A204.1 (cell line): ENCODE measurements at regions not wholly inside any gene's neighbourhood (a gene's known extent, or its start where the extent isn't known, plus 50 kb on each side); places are given as distances from the start of the nearest gene placed in this dataset.
A peak's percentile ranks its signal among the peaks of the same experiment; 100 is the strongest.

ENCODE experiments used
- FAIRE-seq: peaks from 2 replicates; lab custom pipeline; 2012; peaks lifted over from hg19 to GRCh38; lab: Jason Lieb, UNC

DNA sequence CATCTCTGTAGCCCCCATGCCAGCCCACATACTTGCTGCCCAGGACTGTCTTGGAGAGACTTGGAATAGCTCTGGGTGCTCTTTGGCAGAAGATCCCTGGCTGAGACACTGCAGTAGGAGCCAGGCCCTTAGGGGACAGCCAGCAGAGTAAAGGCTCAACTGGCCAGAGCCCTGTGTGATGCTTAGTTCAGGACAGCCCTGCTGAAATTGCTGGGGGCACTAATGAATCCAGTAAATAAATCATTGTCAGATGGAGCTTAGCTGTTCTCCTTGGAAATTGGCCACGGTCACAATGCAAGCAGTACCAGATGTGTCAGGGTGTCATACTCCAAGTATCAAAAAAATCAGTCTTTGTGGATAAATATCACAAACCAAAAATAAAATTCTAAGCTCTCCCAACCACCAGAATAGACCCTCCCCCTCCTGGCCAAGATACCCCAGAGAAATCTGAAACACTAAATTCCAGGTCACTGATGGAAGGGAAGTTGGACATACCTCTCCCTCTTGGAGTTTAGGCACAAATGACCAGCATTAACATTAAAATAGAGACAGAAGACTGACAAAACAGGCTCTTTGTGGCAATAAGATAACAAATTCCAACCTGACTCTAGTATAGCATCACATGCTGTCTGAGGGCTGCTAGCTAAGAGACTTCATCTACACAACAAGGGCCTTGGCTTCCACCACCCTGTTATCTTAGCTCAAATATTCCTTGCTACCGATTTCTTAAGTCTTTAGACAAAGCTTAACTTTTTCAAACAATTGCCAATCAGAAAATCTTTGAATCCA, 83.2 kb upstream of the DNAH14 start:
- FAIRE-seq: no peak

DNA sequence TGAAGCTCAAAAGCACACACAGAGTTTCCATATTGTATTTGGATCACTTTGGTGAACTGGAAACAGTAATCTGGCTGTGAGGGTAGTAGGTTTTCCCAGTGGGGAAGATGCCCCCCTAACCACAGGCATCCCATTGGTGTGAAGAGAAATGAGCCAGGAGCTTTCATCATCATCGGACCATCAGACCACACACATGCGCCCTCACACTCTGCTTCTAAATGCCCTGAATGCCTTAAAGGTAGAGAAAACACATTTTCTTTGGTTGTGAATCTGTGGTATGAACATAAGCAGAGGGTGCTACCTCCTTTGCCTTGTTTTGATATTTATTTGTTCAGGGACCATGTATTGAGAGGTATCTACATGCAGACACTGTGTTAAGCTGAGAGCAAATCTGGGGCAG, 79.0 kb upstream of the DNAH14 start:
- no peak for FAIRE-seq

DNA sequence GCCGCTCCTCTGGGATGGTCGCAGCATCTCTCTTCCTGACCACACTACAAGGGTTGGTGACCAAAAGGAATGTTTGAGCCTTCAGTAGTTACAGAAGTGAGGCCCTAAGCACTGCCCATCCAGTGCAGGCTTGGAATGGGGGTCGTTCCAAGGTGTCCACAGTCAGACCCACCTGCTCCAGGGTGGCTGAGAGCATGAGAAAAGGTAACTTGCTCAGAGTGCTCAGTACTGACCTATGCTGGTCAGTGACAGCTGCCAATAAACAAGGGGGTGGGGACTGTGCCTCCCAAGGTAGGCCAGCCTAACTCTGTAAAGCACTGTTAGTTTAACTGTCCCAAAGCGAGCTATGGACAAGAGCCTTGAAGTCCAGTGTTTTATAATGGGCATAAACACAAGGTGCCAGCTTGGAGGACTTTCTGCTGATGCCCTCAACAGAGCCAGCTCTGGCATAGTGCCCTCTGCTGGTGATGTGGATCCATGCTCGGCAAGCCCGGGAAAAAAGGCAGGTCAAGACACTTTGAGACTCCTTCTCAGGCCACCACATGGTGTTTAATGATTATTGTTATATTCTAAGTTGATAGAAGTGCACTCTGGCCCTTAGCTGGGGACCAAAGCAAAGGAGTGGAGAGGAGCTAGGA, 78.1 kb upstream of the DNAH14 start:
- no peak for FAIRE-seq

DNA sequence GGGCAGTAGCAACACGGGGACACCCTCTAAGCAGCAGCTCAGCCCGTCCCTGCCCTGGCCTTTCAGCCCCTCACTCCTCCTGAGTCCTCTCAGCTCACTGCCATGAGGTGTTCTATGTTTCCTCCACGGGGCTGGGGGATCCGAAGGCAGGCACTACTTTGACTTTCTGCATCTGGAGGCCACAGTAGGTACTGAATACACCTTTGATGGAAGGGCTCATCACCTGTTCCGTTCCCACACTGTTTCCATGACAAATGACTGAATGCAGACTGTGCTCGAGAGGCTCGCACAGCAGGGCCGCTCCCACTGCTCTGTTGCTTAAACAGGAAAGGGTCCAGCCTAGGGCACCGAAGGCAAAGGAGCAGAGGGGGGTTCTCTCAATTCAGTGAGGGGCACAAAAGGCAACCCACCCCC, 77.6 kb upstream of the DNAH14 start:
- no peak for FAIRE-seq

DNA sequence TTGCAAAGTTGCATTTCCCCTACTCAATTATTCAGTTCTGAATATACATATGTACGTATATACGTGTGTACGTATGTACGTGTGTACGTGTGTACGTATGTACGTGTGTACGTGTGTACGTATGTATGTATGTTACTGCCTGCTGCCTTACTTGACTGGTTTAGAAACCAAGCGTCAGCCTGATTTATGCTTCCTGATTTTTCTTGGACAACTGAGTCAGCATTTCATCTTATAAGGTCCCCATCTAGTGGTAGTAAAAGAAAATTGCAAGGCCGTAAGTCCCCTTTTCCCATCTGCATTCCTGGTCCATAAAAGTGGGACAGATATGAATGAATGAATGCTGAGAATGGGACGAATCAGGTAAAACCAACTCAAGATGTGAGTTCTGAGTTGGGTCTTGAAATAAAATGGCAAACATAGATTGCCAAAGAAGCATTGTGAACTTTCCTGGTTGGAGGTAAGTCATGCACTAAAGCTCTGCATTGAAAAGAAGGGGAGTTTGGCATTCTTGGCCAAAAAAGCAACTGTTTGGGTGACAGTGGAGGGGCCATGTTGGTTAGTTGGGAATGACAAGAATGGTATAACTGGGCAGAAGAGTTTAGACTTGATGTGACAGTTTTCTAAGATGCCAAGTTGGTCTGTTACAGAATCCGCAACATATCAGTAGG, 76.4 kb upstream of the DNAH14 start:
- peak; percentile 37 for FAIRE-seq

DNA sequence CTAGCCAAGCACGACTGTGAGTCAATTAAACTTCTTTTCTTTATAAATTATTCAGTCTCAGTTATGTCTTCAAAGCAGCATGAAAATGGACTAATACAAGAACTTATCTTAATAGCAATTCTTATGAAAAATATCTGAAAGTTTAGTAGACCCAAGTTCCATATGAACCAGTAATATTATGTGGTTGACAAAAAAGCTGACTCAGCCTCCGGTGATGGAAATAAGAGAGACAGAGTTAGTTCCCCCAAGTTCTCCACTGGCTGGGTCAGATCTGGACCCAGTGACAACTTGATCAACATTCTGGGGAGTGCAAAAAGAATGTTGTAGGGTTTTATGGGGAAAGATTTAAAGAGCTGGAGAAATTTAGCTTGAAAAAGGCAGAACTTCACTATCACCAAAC, 72.5 kb upstream of the DNAH14 start:
- FAIRE-seq: no peak

DNA sequence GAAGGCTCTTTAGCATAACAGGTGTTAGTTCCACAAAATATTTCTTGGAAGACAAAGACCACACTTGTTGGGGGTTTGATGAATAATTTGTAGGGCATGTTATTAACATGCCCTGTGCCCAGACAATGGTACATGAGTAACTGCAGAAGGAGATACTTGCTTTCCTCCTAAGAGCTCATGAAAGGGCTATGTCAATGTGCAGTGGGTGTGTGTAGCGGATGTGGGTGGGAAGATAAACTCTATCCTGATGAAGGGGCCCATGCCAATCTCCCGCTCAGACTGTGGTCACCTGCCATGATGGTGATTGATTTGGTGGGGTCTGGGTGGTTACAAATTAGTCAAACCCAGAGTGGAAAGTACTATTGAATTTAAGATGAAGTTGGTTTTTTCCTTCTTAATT, 69.8 kb upstream of the DNAH14 start:
- FAIRE-seq: no peak

DNA sequence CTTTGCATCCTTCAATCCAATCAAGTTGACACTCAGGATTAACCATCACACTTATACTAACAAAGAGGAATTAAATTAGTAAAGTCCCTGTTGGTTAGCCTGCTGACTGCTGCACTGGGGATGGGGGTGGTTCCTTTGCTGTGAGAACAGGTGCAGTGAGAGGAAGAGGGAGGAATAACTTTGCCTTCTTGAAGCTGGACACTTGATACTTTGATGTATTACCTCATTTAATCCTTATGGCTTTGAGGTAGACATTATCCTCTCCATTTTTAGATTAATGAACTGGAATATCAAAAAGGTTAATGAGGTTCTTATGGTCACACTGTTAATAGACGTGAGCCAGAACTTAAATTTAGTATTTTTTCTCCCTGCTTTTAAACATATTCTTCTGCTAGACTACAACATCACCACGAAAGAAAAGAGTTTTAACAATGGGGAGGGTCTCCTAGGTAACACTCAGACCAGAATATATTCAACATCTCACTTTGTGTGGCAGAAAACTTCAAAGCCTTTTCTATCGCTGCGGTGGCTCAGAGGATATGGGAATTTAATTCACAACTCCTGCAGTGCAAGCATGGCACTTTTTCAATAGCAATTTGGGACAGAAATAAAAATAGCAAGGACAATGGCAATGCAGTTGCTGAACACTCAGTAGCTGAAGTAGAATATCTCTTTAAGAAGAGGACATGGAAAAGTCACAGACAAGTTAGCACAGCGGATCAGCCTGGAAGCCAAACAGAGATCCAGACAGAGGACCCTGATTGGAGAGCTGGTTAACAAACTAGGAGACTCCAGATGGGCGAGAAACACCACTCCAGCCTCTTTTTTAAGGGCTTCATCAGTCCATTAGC, 68.8 kb upstream of the DNAH14 start:
- FAIRE-seq: no peak

DNA sequence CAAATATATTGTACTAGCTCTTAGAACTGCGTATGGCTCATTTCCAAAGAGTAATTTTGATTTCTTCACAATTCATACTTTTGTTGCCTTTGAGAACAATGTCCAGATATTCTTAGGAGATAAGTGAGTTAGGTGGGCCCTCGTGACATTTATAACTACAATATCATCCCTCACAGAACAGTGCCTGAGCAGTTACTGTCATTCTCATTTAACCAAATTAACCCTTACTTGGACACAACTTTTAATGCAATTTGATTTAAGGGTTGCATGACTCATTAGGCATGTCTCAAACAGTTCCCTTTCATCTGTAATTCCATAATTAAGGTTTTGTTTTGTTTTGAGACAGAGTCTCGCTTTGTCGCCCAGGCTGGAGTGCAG, 68.1 kb upstream of the DNAH14 start:
- no peak for FAIRE-seq

DNA sequence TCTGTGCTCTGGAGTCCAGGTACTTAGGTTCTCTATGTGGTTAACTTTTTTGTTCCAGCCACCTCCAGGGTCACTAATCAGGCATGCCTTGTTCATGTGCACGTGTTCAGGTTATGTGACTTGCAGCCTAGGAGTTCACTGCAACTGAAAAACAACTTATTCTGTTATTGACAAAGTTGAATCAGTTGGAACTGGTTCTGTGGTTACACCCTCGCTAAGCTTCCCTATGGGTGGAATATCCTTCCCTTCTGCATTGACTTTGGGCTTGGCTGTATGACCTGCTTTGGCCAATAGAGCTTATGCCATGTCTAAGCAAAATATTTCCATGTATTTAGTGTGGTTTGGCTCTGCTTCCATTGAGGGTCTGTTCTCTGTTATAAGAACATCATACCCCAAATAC, 66.0 kb upstream of the DNAH14 start:
- FAIRE-seq: no peak

DNA sequence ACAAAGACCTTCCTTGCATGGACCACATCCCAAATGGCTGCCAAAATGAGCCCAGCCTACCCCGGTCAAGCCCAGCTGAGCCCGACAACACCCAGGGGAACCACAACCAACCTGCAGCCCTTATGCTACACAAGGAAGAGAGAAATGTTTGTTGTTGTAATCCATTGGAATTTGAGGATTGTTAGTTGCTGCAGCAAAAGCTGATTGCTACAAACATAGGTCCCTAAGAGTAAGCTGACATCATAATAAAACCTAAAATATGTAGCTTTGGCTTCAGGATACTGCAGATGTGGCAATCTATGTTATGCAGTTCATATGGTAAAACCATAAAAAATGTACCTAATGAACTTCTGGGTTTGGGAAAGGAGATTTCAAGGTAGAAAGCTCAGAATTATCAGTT, 65.5 kb upstream of the DNAH14 start:
- FAIRE-seq: no peak

DNA sequence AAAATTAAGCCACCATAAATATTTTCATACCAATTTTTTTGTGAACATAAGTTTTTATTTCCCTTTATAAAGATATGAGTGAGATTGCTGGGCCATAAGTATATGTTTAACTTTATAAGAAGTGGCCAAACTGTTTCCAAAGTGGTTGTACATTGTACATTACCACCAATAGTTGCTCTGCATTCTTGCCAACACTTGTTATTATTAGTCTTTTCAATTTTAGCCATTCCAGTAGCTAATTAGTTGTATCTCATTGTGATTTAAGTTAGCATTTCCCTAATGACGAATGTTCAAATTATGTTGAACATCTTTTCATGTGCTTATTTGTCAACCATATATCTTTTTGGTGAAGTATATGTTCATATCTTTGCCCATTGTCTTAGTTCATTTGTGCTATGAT, 64.0 kb upstream of the DNAH14 start:
- FAIRE-seq: no peak

DNA sequence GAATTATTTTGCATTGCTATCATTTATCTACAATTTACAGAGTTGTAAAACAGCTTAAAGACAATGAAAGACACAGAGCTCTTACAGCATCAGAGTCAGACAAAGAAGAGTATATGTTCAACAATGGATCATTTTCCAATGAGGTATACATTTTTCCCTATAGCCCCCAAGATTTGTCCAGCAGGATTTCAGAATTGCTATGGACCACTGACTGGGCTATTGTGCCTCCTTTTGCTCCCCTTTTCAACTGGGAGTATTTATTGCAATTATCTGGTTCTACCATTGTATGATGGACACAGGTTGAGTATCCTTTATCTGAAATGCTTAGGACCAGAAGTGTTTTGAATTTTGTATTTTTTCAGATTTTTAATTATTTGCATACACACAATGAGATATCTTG, 62.5 kb upstream of the DNAH14 start:
- no peak for FAIRE-seq

DNA sequence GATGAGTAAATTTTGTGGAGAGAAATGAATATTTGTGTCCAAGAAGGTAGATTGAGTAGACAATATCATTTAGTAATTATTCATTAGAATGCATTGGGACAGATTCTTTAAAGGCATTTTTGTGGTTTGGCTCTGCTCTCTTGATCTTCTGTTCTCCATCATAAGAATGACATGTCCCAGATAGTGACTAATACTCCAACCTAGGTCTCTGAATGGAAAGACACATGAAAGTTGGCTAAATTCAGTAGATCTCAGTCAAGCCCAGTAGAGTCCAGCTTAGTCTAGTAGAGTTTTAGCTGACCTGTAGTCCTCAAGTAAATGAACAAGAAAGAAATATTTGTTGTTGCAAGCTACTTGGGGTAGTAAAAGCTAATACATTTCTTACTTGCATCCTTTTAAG, 61.8 kb upstream of the DNAH14 start:
- FAIRE-seq: no peak

DNA sequence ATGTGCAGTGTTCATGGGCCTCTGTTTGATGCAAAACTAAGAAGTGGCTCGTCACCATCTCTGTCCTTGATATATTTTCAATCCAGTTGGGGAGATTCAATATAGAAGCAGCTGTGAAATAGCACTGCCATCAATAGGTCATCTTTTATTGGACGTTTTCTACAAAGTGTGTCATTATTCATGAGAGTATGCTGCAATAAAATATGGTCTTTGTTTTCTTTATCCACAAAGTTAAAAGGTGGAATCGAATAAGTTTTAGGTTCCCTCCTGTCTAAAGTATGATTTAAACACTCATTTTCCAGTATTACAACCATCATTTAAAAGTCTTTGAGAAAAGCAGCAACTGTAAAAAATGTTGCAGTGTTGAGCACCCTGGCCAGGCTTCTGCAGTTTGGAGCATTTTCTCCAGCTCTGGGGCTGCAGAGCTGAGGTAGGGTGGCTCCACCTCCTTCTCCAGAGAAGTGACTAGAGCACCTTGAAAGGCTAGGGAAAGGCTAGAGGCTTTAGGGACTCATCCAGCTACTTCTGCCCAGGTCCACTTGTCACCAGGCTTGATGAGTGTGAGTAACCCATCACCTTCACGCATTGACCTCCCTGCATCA, 56.5 kb upstream of the DNAH14 start:
- no peak for FAIRE-seq

DNA sequence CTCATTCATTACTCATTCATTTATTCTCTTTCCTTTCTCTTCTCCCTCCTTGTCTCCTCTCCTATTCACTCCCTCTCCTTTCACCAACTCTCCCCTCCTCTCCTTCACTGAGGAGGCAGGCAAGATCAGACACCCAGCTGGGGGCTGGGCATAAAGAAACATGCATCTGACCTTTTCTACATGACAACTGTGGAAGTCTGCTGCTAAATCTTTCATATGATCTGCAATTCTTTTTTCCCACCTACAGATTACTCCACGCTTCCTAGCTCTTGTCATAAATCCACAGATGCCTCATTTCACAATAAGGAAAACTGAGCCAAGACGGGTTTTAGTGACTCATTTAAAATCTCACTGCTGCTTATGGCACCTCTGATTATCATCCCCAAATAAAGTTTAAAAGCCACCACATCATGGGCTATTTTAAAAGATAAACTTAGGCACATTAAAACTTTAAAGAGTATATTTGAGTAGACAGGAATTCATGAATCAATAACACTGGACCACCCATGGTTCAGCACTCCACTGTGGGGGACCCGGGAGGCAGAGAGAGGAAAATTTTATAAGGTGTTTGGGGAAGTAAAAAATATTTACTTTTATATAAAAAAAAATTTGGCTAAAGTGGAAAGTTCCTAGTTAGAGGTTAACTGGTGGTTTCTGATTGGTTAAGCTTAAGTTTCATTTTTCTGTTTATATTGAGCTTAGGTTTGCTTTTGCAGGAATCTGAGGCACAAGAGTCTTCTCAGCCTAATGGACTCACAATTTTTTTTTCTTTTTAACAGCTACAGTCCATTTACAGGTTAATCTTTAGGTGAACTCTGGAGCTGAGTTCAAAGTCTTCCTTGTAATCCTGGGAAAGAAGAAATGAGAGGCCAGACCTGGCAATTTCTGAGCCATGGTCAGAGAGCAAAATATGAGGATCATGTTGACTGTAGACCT, 55.8 kb upstream of the DNAH14 start:
- no peak for FAIRE-seq

DNA sequence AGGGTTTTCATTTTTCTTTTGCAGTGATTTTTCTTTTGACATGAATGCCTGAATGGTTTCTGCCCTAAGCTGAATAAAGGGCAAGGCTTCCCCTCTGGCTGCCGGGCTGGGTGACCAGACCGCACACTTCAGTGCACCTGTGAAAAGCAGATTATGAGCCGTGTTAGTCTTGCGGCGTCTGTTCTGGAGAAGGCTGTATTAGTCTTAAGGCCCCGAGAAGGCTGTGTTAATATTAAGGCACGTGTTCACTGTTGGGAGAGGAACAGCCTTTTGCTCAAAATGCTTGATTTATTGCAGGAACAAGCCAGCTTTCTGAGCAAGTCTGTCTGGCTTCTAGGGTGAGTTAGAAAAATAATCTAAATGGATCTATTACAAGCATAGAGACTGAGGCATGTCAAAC, 54.7 kb upstream of the DNAH14 start:
- FAIRE-seq: no peak

DNA sequence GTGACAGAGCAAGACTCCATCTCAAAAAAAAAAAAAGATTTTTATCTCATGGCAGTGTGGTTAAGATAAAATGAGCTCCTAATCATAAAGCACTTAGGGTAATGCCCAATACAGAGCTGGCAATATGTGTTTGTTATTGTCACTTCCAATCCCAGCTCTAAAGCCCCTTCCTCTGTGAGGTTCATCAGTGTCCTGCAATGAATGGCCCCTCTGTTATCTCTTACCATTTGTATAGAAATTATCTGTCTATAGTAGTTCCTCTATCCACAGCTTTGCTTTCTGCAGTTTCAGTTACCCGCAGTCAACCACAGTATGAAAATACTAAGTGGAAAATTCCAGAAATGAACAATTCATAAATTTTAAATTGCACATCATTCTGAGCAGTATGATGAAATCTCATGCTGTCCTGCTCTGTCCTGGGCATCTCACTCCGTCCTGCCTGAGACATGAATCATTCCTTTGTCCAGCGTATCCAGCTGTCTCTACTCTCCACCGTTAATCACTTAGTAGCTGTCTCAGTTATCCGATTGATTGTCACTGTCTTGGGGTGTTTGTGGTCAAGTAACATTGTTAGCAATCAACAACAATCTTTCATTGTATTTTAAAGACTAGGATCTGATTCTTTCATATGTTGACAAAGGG, 50.2 kb upstream of the DNAH14 start:
- no peak for FAIRE-seq
